HTR-8/SVneo (cell line): ENCODE measurements at regions not wholly inside any gene's neighbourhood (a gene's known extent, or its start where the extent isn't known, plus 50 kb on each side); places are given as distances from the start of the nearest gene placed in this dataset.
"Not testable (repeated sequence)": the region's sequence is repeated elsewhere in the genome, so short reads cannot be mapped to it uniquely, and the experiment has no call there.

ENCODE experiments used
- DNase-seq: peaks from one replicate; pipeline ENCODE4 v3.0.0; 2011; ENCODE audit warnings: low spot score, mixed read lengths; ENCODE audit not compliant: insufficient read length
- FAIRE-seq: peaks from 2 replicates; lab custom pipeline; 2011; peaks lifted over from hg19 to GRCh38; lab: Jason Lieb, UNC

- not testable (repeated sequence) for FAIRE-seq, DNase-seq
Measured at GRCh38 chr2:192682511-192682910, 487.8 kb upstream of the TMEFF2 start.

DNA sequence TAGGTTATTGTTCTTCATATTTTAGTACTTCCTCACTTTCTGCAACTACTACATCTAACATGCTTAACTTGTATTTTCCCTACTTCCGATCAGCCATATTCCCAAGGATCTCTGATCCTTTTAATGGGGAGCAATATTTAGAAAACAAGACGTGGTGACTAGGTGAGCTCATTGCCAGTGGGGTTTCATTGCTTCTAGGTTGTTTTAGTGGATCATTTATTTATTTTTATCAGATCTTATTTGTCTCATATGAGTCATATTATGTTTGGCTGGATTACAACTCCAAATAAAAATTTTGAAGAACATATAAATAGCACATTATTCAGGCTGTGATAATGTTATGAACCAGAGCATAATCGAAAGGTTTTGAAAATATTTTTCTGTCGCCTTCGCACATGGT lies 480.9 kb upstream of the TMEFF2 start:
- DNase-seq (no peak), FAIRE-seq (no peak)

- DNase-seq (no peak), FAIRE-seq (no peak)
Measured at GRCh38 chr2:192669505-192670091, 474.9 kb upstream of the TMEFF2 start.

DNA sequence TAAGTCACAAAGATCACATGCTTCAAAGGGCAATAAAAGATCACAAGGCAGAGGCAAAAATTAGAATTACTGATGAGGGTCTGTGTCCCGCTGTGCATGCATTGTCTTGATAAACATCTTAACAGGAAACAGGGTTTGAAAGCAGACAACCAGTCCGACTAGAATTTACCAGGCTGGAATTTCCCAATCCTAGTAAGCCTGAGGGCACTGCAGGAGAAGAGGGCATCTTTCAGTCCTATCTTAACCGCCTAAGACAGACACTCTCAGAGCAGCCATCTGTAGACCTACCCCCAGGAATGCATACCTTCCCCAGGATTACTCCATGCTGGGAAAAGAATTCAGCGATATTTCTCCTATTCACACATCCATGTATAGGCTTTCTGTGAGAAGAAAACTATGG lies 465.8 kb upstream of the TMEFF2 start:
- not testable (repeated sequence) for FAIRE-seq, DNase-seq

GRCh38 chr2:192657362-192657761 lies 462.6 kb upstream of the TMEFF2 start:
- FAIRE-seq (no peak), DNase-seq (no peak)

DNA sequence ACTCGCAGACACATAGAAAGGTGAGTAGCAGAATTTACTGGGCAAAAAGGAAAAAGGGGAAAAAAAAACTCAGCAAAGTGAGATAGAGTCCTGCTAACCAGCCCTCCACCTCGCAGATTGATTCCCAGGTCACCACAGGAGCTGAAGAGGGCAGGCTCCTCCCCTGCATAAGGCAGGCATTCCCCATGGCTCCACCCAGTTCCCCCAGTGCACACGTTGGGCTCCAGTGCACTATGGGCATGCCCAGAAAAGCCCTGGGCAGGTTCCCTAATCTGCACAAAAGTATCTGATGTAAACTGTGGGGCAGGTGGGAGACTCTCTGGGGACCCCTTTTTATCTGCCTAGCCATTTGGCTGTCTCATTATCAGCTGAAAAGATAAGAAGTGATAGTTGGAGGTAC lies 461.2 kb upstream of the TMEFF2 start:
- DNase-seq (no peak), FAIRE-seq (no peak)

DNA sequence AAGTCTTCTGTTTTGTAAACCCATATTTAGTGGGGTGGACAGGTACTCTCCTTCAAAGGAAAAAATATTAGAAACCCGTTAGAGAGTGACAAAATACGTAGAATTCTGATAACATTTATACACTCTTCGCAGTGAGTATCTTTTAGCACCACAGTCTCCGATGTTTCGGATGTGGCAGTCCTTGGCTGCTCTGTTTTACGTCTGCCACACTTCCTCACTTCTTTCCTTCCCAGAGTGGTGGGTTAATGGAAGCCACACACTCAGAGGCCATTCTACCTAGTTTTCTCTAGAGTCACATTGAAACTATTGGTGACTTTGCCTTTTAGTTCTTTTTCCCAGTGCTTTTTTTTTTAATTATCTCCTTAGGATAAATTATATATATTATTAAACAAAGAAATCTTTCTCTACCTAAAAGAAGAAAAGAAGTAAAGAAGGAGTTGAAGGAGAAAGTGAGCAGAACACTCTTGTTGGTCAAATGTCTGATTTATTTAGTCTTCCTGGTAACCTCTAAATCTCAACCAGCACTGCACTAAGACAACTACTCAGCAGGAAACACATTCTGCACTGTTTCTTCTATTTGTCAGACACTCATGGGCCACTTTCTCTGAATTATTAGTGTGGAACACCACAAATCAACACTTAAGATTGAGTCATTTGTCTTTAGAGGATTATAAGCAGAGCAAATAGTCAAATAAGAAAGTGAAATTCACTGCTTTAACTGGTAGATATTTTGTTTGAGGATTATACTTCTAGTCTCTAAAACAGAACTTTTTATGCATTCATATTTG lies 451.3 kb upstream of the TMEFF2 start:
- no peak for DNase-seq
- FAIRE-seq = no peak

DNA sequence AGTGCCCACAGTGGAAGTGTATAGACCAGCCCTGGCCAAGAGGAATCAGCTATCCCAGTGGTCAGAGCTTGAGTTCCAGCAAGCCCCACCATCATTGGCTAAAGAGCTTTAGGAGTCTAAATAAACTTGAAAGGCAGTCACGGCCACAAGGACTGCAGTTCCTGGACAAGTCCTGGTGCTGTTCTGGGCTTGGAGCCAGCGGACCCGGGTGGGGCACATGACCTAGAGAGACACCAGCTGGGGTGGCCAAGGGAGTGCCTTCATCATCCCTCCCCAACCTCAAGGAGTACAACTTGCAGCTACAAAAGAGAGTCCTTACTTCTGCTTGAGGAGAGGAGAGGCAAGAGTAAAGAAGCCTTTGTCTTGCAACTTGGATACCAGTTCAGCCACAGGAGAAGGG lies 439.8 kb upstream of the TMEFF2 start:
- FAIRE-seq (no peak), DNase-seq (no peak)

- no peak for DNase-seq
- FAIRE-seq = no peak
Measured at GRCh38 chr2:192628017-192628416, 433.3 kb upstream of the TMEFF2 start.

DNA sequence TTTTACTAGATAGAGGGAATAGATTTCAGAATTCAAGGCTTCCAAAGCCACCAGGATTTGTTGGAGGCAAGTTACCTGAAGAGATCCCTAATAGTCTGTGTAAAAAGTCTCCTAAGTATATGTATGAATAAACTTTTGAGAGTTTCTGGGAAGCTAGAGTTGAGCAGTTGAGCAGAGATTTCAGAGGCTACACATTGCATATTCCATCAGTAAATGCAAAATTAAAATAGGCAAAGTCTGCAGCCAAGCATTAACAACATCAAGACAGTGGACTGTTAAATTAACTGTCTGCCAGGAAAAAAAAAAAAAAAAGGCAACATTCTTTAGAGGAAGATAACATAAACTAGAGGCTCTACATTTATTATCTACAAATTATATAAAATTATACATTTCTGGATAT lies 420.4 kb upstream of the TMEFF2 start:
- no peak for DNase-seq
- no peak for FAIRE-seq

- peak; percentile 9 for FAIRE-seq
- no peak for DNase-seq
Measured at GRCh38 chr2:192604295-192604694, 409.6 kb upstream of the TMEFF2 start.

DNA sequence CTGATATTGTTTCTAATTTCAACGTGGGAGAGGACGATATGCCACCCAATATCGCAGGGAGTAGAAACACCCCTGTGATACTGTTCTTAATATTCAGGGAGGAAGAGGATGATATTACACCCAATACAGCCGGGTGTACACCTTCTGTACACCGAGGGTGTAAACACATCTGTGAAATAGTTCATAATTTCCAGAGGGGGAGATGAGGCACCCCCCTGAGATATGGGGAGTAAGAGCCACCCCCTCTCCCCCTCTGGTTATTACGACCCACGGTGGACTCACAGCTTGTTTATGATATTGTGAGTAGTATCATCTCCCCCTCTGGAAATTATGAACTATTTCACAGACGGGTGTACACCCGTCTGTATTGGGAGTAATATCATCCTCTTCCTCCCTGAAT lies 403.9 kb upstream of the TMEFF2 start:
- not testable (repeated sequence) for DNase-seq, FAIRE-seq

DNA sequence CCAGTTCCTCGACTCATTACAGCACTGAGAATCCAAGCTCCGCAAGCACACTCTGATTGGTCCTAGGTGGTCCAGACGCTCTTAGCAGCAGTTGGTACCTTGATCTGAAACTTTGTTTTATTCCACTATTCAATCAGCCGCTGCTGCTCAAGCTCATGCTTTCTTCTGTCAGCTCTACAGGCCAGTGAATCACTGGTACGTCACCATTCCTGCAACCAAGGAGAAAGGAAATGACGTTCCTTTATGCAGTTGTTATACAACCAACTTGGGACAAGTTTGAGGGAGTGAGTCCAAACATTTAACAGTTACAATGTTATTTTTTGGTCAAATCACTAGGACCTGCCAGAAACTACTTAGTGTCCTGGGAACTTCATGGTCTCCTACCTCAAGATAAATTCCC lies 398.8 kb upstream of the TMEFF2 start:
- FAIRE-seq (no peak), DNase-seq (no peak)

GRCh38 chr2:192591617-192592016 lies 396.9 kb upstream of the TMEFF2 start:
- FAIRE-seq (no peak), DNase-seq (no peak)

DNA sequence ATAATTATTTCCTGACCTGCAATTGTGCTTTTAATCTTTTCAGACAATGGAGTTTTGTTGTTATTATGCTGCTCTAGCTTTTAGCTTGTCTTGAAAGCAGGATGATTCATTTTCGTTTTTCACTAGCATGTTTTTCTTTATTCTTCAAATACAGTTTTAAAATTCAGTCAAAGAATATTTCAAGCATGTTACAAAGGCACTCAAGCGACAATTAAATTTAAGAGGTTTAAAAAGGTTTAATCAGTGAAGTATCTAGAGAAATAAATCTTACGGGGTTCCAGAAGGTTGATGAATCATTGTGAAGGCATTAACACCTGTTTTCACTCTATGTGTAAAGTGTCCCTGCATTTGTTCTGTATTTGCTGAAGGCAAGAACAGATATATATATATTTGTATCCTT lies 390.7 kb upstream of the TMEFF2 start:
- FAIRE-seq (no peak), DNase-seq (peak; percentile 13)

- DNase-seq (no peak), FAIRE-seq (no peak)
Measured at GRCh38 chr2:192584976-192585375, 390.2 kb upstream of the TMEFF2 start.

- DNase-seq (no peak), FAIRE-seq (peak; percentile 33)
Measured at GRCh38 chr2:192579965-192580700, 385.4 kb upstream of the TMEFF2 start.

DNA sequence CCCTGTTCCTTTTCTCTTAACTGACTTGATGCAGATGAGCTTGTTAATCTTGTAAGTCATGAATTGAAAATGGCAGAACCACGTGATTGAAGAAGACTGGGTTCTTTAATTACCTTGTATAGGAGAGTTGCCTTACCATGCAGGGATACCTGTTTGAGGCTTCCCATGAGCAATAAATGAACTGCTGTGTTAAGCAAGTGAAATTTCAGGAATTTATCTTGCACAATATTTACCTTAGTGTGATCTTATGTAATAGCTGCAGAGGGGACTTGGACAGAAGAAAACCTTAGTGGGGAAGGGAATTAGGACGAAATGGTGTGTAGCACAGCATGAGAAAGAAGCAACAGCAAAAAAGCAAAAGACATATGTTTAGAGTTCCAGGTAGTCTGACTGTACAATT lies 384.0 kb upstream of the TMEFF2 start:
- FAIRE-seq (no peak), DNase-seq (no peak)

DNA sequence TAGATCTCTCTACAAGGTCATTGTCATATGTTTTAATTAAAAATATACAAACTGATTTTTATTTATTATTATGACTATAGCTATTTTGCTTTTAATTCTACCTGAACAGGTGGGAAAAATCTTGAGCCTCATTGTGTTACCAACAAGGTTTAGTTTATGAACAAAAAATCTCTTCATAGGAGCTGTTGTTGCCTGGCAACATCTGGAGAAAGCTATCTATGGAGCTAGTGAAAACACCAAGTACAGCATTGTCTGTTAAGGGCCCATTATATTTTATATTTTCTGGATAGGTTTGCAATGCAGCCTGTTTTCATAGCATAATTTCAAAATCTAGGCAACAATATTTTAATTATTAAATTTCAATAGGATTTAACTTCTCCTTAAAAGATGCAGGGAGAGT lies 383.0 kb upstream of the TMEFF2 start:
- no peak for DNase-seq
- no peak for FAIRE-seq

GRCh38 chr2:192574552-192574951 lies 379.8 kb upstream of the TMEFF2 start:
- no peak for FAIRE-seq
- no peak for DNase-seq

DNA sequence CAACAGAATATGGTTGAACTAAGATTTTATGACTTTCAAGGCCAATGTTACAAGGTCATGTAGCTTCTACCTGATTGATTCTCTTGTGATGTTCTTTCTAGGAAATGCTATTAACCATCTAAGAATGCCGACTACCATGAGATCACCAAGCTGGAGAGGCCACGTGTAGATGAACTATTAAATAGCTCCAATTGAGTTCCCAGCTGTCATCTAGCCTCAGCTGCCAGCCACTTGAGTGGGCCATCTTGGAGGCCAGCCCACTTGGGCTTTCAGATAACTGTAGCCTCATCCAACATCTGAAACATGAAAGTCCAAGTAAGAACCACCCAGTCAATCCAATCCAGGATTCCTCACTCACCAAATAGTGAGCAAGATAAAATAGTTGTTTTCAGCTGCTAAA lies 376.9 kb upstream of the TMEFF2 start:
- no peak for FAIRE-seq
- DNase-seq = no peak
